ENCODE measurements at regions not wholly inside any gene's neighbourhood (a gene's known extent, or its start where the extent isn't known, plus 50 kb on each side); places are given as distances from the start of the nearest gene placed in this dataset.

GRCh38 chr14:44417809-44418208 is 89.3 kb downstream of the FSCB start:
- WGBS, 4 donors = 83 to 100% (median 85%) methylated on average over 1 of the region's 1 CpG
- H3K36me3 ChIP-seq = no peaks in the 10 kb centered on the region
- ATAC-seq (no peak), DNase-seq (no peak)
- intact Hi-C loops (cut with DNase I) = no loop called here
- H3K4me1 ChIP-seq = no peaks in the 10 kb centered on the region
- no peaks in the 10 kb centered on the region for H3K27me3 ChIP-seq
- TF ChIP-seq POLR2A (IDR thresholded peaks at IDR 0.05) = no peak
- TF ChIP-seq CTCF (IDR thresholded peaks at IDR 0.05) = no peak
- H3K27ac ChIP-seq = no peak overlapping the region
- peaks cover 0 to 6% (median 0%) of the 10 kb centered on the region in 12 donors for H3K9me3 ChIP-seq
- H3K4me3 ChIP-seq = no peak overlapping the region

- H3K4me1 ChIP-seq = no peaks in the 10 kb centered on the region
- WGBS, 4 donors = 51 to 77% (median 70%) methylated on average over 1 of the region's 1 CpG
- no peaks in the 10 kb centered on the region for H3K36me3 ChIP-seq
- peaks cover 0 to 6% (median 0%) of the 10 kb centered on the region in 12 donors for H3K9me3 ChIP-seq
- TF ChIP-seq CTCF (IDR thresholded peaks at IDR 0.05) = no peak
- intact Hi-C loops (cut with DNase I) = no loop called here
- H3K27ac ChIP-seq = no peak overlapping the region
- ATAC-seq (no peak), DNase-seq (no peak)
- no peak overlapping the region for H3K4me3 ChIP-seq
- no peaks in the 10 kb centered on the region for H3K27me3 ChIP-seq
These were observed 92.4 kb downstream of the FSCB start for GRCh38 chr14:44414646-44415045.

DNA sequence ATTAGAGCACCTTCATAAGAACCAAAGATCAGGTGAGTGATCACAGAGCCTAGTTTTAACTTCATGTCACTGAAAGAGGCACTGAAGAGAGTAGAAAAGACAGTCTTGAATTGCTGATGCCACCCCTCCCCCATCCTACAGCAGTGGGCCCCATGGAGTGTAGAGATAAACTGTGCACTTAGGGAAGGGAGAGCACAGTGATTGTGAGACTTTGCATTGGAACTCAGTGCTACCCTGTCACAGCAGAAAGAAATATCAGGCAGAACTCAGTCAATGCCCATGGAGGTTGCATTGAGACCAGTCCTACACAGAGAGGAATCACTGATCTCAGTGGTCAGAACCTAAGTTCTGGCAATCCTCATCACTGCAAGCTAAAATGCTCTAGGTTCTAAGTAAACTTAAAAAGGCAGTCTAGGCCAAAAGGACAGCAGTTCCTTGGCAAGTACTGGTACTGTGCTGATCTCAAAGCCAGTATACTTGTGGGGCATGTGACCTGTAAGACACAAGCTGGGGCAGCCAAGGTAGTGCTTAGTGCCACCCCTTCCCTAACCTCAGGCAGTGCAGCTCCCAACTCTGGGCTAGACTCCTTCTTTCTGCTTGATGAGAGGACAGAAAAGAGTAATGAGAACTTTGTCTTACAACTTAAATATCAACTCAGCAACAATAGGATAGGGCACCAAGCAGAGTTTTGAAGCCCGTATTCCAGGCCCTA is 94.1 kb downstream of the FSCB start:
- Histone ChIP-seq H3K4me1 (no peaks in the 10 kb centered on the region), H3K27me3 (no peaks in the 10 kb centered on the region), H3K36me3 (no peaks in the 10 kb centered on the region), H3K4me3 (no peak overlapping the region), H3K9me3 (peaks cover 0 to 6% (median 0%) of the 10 kb centered on the region in 12 donors), H3K27ac (no peak overlapping the region)
- WGBS, 4 donors = 78 to 88% (median 80%) methylated on average over 1 of the region's 1 CpG
- DNase-seq (no peak), ATAC-seq (no peak)
- intact Hi-C loops (cut with DNase I) = no loop called here
- TF ChIP-seq POLR2A (IDR thresholded peaks at IDR 0.05) = no peak
- no peak for TF ChIP-seq CTCF (IDR thresholded peaks at IDR 0.05)

DNA sequence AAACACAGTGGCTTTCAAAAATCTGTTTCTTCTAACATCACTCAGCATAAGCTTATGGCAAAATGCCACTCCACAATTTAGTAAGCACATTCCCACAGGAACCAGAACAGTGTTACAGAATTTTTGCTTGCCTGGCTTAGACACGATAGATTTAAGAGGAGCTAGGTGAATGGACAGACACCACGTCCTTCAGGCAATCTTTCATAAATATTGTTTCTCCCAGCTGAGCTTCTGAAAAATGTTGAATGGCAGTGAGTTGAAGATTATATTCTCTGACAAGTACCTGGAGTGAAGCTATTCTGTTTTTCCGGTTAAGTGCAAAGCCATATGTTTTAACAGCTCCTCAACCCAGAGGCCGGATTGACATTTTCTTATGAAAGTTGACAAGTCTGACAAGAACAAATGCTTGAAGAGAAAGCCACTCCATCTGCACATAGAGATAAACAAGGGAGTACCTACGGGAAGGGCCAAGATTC is 102.0 kb downstream of the FSCB start:
- TF ChIP-seq CTCF (IDR thresholded peaks at IDR 0.05) (no peak), POLR2A (IDR thresholded peaks at IDR 0.05) (no peak)
- no peak overlapping the region for H3K4me3 ChIP-seq
- no peak overlapping the region for H3K27ac ChIP-seq
- no peaks in the 10 kb centered on the region for H3K9me3 ChIP-seq
- no peak for DNase-seq
- ATAC-seq = peak in 1 of 4 donors; percentile 51
- H3K27me3 ChIP-seq = no peaks in the 10 kb centered on the region
- no peaks in the 10 kb centered on the region for H3K36me3 ChIP-seq
- 50 to 64% (median 60%) methylated on average over 5 of the region's 5 CpGs for WGBS, 4 donors
- H3K4me1 ChIP-seq = peaks cover 0 to 15% (median 0%) of the 10 kb centered on the region in 12 donors
- intact Hi-C loops (cut with DNase I) = no loop called here
